ENCODE measurements at regions not wholly inside any gene's neighbourhood (a gene's known extent, or its start where the extent isn't known, plus 50 kb on each side); places are given as distances from the start of the nearest gene placed in this dataset.

- no peak for TF ChIP-seq CTCF (IDR thresholded peaks at IDR 0.05)
- no peak for TF ChIP-seq POLR2AphosphoS5 (IDR thresholded peaks at IDR 0.05)
- TF ChIP-seq POLR2A (IDR thresholded peaks at IDR 0.05), result no peak
Measured at GRCh38 chr3:64763980-64764379, 76.2 kb upstream of the ADAMTS9 start.
